K562 (cell line): ENCODE measurements at regions not wholly inside any gene's neighbourhood (a gene's known extent, or its start where the extent isn't known, plus 50 kb on each side); places are given as distances from the start of the nearest gene placed in this dataset.

Experiments used
- HDAC6 ChIP-seq: IDR thresholded peaks from 2 replicates; pipeline ENCODE4 v1.6.1; 2012; ENCODE audit warnings: low read depth, mild to moderate bottlenecking, control low read depth, inconsistent platforms, low read length, moderate library complexity
- JUN ChIP-seq, 2 experiments: sonication (generic) in 1 of 2; formaldehyde crosslinking in 1 of 2; IDR thresholded peaks; 2 replicates each; pipeline versions ENCODE4 v1.6.1 to v1.8.0; 2012 to 2022; ENCODE audit warnings: borderline replicate concordance in 2 of 2, mild to moderate bottlenecking in 2 of 2, improper control_type of control experiment in 1 of 2, low read depth in 1 of 2, low read length in 1 of 2, missing genetic modification reagents in 1 of 2
- NFRKB ChIP-seq: fragments of 450-650 bp; IDR thresholded peaks from 2 replicates; pipeline ENCODE4 v1.6.1; 2016; ENCODE audit warnings: low read depth
- NR2F6 ChIP-seq: fragments of 450-650 bp; formaldehyde crosslinking; IDR thresholded peaks from 2 replicates; pipeline ENCODE4 v1.4.0; 2020; ENCODE audit warnings: mild to moderate bottlenecking
- PCBP1 ChIP-seq: fragments of 200-400 bp; formaldehyde crosslinking; IDR thresholded peaks from 2 replicates; pipeline ENCODE4 v1.6.1; 2018; ENCODE audit warnings: mild to moderate bottlenecking, low read depth, low read length; ENCODE audit not compliant: poor library complexity, severe bottlenecking
- POLR2A ChIP-seq: fragments of 450-650 bp; conservative IDR thresholded peaks from 2 replicates; pipeline ENCODE4 v1.6.1; 2016
- POLR2AphosphoS5 ChIP-seq: IDR thresholded peaks from 2 replicates; pipeline ENCODE4 v1.6.1; 2011; ENCODE audit warnings: mild to moderate bottlenecking, low read depth, low read length, moderate library complexity; ENCODE audit not compliant: control insufficient read depth, insufficient read depth
- YY1 ChIP-seq, 3 experiments: IDR thresholded peaks; 2 replicates each; pipeline ENCODE4 v1.6.1; 2011; ENCODE audit warnings: low read length in 2 of 3, mild to moderate bottlenecking in 2 of 3, moderate library complexity in 2 of 3, borderline replicate concordance in 1 of 3, control low read depth in 1 of 3, low read depth in 1 of 3; ENCODE audit not compliant: insufficient read depth in 3 of 3, insufficient replicate concordance in 2 of 3, control insufficient read depth in 1 of 3, insufficient read length in 1 of 3; ENCODE audit errors: extremely low read depth in 1 of 3
- ZNF551 ChIP-seq: fragments of 250-450 bp; sonication (Bioruptor Pico); IDR thresholded peaks from 2 replicates; pipeline ENCODE4 v1.5.0; 2021; ENCODE audit warnings: mild to moderate bottlenecking, moderate library complexity
- TF ChIP-seq, protein P1 (sequence below), 3 experiments: IDR thresholded peaks in 2 of 3; conservative IDR thresholded peaks in 1 of 3; 2 replicates each; pipeline ENCODE4 v1.5.1; 2011 to 2012; ENCODE audit warnings: low read length in 3 of 3, mild to moderate bottlenecking in 3 of 3, control low read depth in 2 of 3, improper control_type of control experiment in 1 of 3, inconsistent platforms in 1 of 3, low read depth in 1 of 3, mixed read lengths in 1 of 3, moderate library complexity in 1 of 3; ENCODE audit not compliant: insufficient read depth in 2 of 3
- TF ChIP-seq, protein P2 (sequence below): sonication (generic); formaldehyde crosslinking; IDR thresholded peaks from 2 replicates; pipeline ENCODE4 v1.9.0; 2022; ENCODE audit warnings: mild to moderate bottlenecking, missing genetic modification reagents
- TF ChIP-seq, protein P3 (sequence below): fragments of 450-650 bp; IDR thresholded peaks from 2 replicates; pipeline ENCODE4 v1.6.1; 2017; ENCODE audit warnings: antibody characterized with exemption, mild to moderate bottlenecking

DNA sequence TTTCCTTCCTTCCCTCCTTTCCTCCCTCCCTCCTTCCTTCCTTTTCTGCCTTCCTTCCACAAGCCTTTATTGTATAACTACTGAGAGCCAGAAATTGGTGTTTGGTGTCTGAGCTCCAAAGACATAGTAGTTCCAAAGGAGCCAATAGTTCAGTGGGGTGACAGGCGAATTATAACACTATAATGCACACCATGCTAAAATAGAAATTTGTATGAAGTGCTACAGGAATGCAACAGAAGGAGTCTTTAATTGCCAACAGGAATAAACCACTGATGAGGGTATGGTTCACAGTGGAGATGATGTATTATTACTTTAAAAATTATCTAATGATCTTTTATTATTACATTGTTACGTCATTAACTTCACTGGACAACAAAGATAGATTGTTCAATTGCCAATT, 158.8 kb upstream of the SP8 start:
- TF ChIP-seq POLR2A (no peak), NFRKB (no peak), YY1 (IDR thresholded peaks at IDR 0.05; ENCODE audit: borderline replicate concordance in 1 of 3, control insufficient read depth in 1 of 3, extremely low read depth in 1 of 3, insufficient read depth in 3 of 3, insufficient read length in 1 of 3, insufficient replicate concordance in 2 of 3, low read depth in 1 of 3, low read length in 2 of 3) (no peak), NR2F6 (no peak), JUN (IDR thresholded peaks at IDR 0.05; ENCODE audit: borderline replicate concordance, low read depth, low read length) (no peak), JUN (CRISPR knock-in tag; IDR thresholded peaks at IDR 0.05; ENCODE audit: borderline replicate concordance) (no peak), POLR2AphosphoS5 (no peak), HDAC6 (no peak), ZNF551 (CRISPR knock-in tag) (no peak), PCBP1 (no peak)
- TF ChIP-seq, protein P1, sequence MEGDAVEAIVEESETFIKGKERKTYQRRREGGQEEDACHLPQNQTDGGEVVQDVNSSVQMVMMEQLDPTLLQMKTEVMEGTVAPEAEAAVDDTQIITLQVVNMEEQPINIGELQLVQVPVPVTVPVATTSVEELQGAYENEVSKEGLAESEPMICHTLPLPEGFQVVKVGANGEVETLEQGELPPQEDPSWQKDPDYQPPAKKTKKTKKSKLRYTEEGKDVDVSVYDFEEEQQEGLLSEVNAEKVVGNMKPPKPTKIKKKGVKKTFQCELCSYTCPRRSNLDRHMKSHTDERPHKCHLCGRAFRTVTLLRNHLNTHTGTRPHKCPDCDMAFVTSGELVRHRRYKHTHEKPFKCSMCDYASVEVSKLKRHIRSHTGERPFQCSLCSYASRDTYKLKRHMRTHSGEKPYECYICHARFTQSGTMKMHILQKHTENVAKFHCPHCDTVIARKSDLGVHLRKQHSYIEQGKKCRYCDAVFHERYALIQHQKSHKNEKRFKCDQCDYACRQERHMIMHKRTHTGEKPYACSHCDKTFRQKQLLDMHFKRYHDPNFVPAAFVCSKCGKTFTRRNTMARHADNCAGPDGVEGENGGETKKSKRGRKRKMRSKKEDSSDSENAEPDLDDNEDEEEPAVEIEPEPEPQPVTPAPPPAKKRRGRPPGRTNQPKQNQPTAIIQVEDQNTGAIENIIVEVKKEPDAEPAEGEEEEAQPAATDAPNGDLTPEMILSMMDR (IDR thresholded peaks at IDR 0.05 in 2 of 3, conservative IDR thresholded peaks at IDR 0.05 in 1 of 3; ENCODE audit: insufficient read depth in 2 of 3, low read depth in 1 of 3, low read length in 3 of 3) = no peak
- TF ChIP-seq, protein P2, sequence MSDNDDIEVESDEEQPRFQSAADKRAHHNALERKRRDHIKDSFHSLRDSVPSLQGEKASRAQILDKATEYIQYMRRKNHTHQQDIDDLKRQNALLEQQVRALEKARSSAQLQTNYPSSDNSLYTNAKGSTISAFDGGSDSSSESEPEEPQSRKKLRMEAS (CRISPR knock-in tag) = no peak
- TF ChIP-seq, protein P3, sequence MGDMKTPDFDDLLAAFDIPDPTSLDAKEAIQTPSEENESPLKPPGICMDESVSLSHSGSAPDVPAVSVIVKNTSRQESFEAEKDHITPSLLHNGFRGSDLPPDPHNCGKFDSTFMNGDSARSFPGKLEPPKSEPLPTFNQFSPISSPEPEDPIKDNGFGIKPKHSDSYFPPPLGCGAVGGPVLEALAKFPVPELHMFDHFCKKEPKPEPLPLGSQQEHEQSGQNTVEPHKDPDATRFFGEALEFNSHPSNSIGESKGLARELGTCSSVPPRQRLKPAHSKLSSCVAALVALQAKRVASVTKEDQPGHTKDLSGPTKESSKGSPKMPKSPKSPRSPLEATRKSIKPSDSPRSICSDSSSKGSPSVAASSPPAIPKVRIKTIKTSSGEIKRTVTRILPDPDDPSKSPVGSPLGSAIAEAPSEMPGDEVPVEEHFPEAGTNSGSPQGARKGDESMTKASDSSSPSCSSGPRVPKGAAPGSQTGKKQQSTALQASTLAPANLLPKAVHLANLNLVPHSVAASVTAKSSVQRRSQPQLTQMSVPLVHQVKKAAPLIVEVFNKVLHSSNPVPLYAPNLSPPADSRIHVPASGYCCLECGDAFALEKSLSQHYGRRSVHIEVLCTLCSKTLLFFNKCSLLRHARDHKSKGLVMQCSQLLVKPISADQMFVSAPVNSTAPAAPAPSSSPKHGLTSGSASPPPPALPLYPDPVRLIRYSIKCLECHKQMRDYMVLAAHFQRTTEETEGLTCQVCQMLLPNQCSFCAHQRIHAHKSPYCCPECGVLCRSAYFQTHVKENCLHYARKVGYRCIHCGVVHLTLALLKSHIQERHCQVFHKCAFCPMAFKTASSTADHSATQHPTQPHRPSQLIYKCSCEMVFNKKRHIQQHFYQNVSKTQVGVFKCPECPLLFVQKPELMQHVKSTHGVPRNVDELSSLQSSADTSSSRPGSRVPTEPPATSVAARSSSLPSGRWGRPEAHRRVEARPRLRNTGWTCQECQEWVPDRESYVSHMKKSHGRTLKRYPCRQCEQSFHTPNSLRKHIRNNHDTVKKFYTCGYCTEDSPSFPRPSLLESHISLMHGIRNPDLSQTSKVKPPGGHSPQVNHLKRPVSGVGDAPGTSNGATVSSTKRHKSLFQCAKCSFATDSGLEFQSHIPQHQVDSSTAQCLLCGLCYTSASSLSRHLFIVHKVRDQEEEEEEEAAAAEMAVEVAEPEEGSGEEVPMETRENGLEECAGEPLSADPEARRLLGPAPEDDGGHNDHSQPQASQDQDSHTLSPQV = no peak
